Right ventricle myocardium superior (tissue), 1 donor: ENCODE measurements at regions not wholly inside any gene's neighbourhood (a gene's known extent, or its start where the extent isn't known, plus 50 kb on each side); places are given as distances from the start of the nearest gene placed in this dataset.

ENCODE experiments used
- ATAC-seq: fragments of 200-7000 bp; cut with Tn5 transposase; one replicate; pipeline ENCODE4 v1.9.1; 2020; ENCODE audit warnings: mild to moderate bottlenecking; ENCODE audit not compliant: poor library complexity
- DNase-seq: peaks from one replicate; pipeline ENCODE4 v3.0.0-alpha.2; 2020
- intact Hi-C: fragments of 100-400 bp; cut with DNase I; formaldehyde crosslinking; loops from one replicate; pipeline ENCODE4 v1.11.2; 2022
- donor health status: DM: no; HTN: yes; CAD: no; lungs with severe emphysema.

DNA sequence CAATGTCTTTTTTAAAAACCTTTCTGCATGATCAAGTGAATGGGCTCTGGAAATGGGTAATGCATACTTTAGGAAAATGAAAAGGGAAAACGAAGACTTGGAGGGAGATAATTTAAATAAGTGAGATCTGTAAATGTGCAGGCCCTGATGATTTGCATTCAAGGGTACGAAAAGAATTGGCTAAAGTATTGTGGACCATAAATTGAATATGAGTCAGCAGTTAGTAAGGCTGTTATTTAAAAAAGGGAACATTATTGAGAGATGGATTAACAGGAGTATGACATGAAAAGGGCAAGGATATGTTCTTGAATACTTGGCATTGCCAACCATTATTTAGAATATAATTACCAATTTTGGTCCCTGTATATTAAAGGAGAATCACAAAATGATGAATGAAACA is 125.5 kb downstream of the GPAT3 start:
- ATAC-seq (no peak), DNase-seq (no peak)
- intact Hi-C loops = no loop called here

DNA sequence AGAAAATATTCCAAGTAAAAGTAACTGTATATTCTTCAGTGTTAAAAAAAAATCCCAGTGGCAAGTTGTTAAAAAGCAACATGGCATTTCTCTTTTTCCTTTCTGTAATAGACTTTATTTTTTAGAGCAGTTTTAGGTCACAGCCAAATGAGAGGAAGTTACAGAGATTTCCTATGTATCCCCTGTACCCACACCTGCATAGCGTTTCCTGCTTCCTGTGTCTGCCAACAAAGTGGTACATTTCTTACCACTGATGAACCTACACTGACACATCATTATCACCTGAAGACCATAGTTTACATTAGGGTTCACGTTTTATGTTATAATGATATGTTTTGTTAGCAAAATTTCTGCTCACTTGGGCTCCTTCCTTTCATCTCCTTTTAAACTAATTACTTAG is 124.7 kb downstream of the GPAT3 start:
- no peak for DNase-seq
- intact Hi-C loops = no loop called here
- ATAC-seq = no peak

DNA sequence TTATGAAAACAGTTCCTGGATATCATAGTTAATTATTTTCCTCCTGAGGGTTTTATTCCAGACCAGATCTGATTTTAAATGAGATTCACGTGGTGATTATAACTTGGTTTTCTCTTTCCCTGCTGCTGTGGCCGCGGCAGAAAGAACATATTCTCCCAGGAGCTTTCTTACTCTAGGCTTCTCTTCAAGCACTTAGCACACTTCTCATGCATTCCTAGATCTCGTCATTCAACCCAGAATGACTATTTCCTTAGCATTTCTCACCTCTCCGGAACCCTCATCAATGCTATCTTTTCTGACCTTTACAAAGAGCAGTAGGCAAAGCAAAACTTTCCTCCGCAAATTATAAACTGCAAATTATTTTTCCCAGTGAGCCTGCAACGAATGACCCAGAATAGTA is 122.9 kb downstream of the GPAT3 start:
- ATAC-seq = no peak
- intact Hi-C loops = loop anchor here (10.0 kb wide), 1 partner anchor 846 kb away; no protein-coding TSS in a partner anchor
- no peak for DNase-seq

DNA sequence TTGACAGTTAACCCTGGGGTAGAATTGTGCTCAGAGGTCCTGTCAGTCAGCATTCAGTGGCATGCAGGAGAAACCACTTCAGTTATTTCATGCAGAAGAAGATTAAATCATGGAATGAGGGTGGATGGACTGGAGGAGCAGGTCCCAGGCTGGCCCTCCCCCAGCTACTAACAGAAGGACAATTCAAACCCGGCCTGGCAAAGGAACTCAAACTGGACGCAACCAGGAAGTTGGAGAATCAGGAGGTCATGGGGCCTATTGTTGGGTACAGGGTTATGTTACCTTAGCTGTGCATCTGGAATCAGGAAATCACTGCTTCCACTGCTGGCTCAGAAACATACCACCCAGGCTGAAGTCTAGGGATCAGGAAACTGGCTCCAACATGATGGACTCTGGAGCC is 121.4 kb downstream of the GPAT3 start:
- intact Hi-C loops = loop anchor here (10.0 kb wide), 1 partner anchor 847 kb away; no protein-coding TSS in a partner anchor
- ATAC-seq (no peak), DNase-seq (no peak)
